ENCODE measurements at regions not wholly inside any gene's neighbourhood (a gene's known extent, or its start where the extent isn't known, plus 50 kb on each side); places are given as distances from the start of the nearest gene placed in this dataset.

DNA sequence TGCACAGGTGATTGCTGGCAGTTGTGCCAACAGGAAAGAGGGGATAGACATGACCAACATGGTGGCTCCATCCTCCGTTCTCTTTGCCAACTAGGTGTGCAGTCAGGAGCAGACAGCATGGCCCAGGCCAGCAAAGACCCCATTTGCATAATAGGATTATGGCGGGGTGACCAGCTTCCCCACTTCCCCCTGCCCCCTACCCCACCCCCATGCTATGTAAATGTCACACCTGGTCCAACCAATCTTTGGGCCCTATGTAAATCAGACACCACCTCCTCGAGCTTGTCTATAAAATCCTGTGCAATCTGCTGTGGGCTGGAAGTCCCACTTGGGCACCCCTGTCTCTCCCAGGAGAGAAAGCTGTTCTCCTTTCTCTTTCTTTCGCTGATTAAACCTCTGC, 146.0 kb downstream of the SLC30A10 start:
- in situ Hi-C loops (cut with MboI) (no loop called here), intact Hi-C loops (cut with micrococcal nuclease; ENCODE audit: unreplicated experiment) (no loop called here)
- DNase-seq (ENCODE audit: low read depth, low spot score) (no peak), ATAC-seq (no peak), FAIRE-seq (no peak)
- 4% methylated on average over 4 of the region's 4 CpGs for WGBS (ENCODE audit: insufficient coverage, insufficient replicate concordance, low lambda C conversion rate, missing lambda C conversion rate)
- CTCF ChIA-PET = no interaction called here
- RAD21 ChIA-PET (ENCODE audit: unreplicated experiment) = no interaction called here
- BruUV-seq (replicated peaks) = no TSS peak
- POLR2A ChIA-PET = no interaction called here
- Histone ChIP-seq H3K27ac (ENCODE audit: control insufficient read depth, insufficient read depth) (no peak overlapping the region), H3K36me3 (ENCODE audit: control insufficient read depth in 2 of 2, insufficient read depth in 2 of 2, low read length in 1 of 2) (no peaks in the 10 kb centered on the region), H3K4me2 (ENCODE audit: control insufficient read depth, insufficient read depth) (no peak overlapping the region), H3K4me1 (ENCODE audit: control insufficient read depth, insufficient read depth, low read length) (no peaks in the 10 kb centered on the region), H2AFZ (ENCODE audit: control insufficient read depth, low read depth, low read length) (no peak overlapping the region), H3K27me3 (replicated peaks in 1 of 2; ENCODE audit: control insufficient read depth in 2 of 2, insufficient read depth in 2 of 2, low read length in 1 of 2) (no peaks in the 10 kb centered on the region), H3K9ac (ENCODE audit: control insufficient read depth, insufficient read depth, low read length) (no peak overlapping the region), H3K4me3 (no peak overlapping the region), H3K79me2 (ENCODE audit: control insufficient read depth, insufficient read depth, low read length) (no peaks in the 10 kb centered on the region), H4K20me1 (ENCODE audit: control insufficient read depth, insufficient read depth) (no peaks in the 10 kb centered on the region), H3K9me3 (replicated peaks; ENCODE audit: control insufficient read depth, insufficient read depth, low read length) (no peaks in the 10 kb centered on the region)
- TF ChIP-seq STAT3 (IDR thresholded peaks at IDR 0.05; ENCODE audit: low read depth, low read length) (no peak), IKZF1 (conservative IDR thresholded peaks at IDR 0.05) (no peak), KAT2A (conservative IDR thresholded peaks at IDR 0.05; ENCODE audit: control insufficient read depth, low read depth, low read length) (no peak), CBX5 (IDR thresholded peaks at IDR 0.05; ENCODE audit: low read depth) (no peak), NR2C1 (IDR thresholded peaks at IDR 0.05) (no peak), PAX5 (IDR thresholded peaks at IDR 0.05; ENCODE audit: borderline replicate concordance, low read depth, low read length) (no peak), IRF3 (IDR thresholded peaks at IDR 0.05) (no peak), BACH1 (IDR thresholded peaks at IDR 0.05; ENCODE audit: borderline replicate concordance) (no peak), BMI1 (IDR thresholded peaks at IDR 0.05; ENCODE audit: borderline replicate concordance) (no peak), HDGF (IDR thresholded peaks at IDR 0.05) (no peak), NRF1 (conservative IDR thresholded peaks at IDR 0.05; ENCODE audit: low read depth, low read length) (no peak), IRF4 (IDR thresholded peaks at IDR 0.05; ENCODE audit: low read depth, low read length) (no peak), ATF2 (IDR thresholded peaks at IDR 0.05; ENCODE audit: low read length) (no peak)
- TF ChIP-seq, protein P1, sequence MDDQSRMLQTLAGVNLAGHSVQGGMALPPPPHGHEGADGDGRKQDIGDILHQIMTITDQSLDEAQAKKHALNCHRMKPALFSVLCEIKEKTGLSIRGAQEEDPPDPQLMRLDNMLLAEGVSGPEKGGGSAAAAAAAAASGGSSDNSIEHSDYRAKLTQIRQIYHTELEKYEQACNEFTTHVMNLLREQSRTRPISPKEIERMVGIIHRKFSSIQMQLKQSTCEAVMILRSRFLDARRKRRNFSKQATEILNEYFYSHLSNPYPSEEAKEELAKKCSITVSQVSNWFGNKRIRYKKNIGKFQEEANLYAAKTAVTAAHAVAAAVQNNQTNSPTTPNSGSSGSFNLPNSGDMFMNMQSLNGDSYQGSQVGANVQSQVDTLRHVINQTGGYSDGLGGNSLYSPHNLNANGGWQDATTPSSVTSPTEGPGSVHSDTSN (IDR thresholded peaks at IDR 0.05; ENCODE audit: insufficient replicate concordance, low read depth, low read length) = no peak
- SMC1A ChIA-PET (ENCODE audit: uncharacterized antibody, unreplicated experiment) = no interaction called here

Data from GM12878 (cell line).